Smooth muscle cell (in vitro differentiated cells): ENCODE measurements at regions not wholly inside any gene's neighbourhood (a gene's known extent, or its start where the extent isn't known, plus 50 kb on each side); places are given as distances from the start of the nearest gene placed in this dataset.

ENCODE experiments used
- DNase-seq: peaks from one replicate; lab custom pipeline; 2025; ENCODE audit not compliant: unreplicated experiment; lab: John Stamatoyannopoulos, UW
- H2AFZ ChIP-seq: fragments of 200-600 bp; sonication (generic); 2 replicates; pipeline ENCODE4 v1.6.0; 2016; ENCODE audit warnings: antibody characterized with exemption, low read depth, mild to moderate bottlenecking
- H3F3A ChIP-seq: fragments of 200-600 bp; sonication (generic); 2 replicates; pipeline ENCODE4 v1.6.0; 2017; ENCODE audit warnings: antibody characterized with exemption, low read depth
- H3K27ac ChIP-seq: fragments of 200-600 bp; sonication (generic); 2 replicates; pipeline ENCODE4 v1.5.1; 2016; ENCODE audit warnings: low read depth, mild to moderate bottlenecking
- H3K27me3 ChIP-seq: fragments of 200-600 bp; sonication (generic); 2 replicates; pipeline ENCODE4 v1.6.1; 2016; ENCODE audit warnings: low read depth, mild to moderate bottlenecking
- H3K36me3 ChIP-seq: fragments of 200-600 bp; sonication (generic); 2 replicates; pipeline ENCODE4 v1.5.1; 2016; ENCODE audit warnings: low read depth
- H3K4me1 ChIP-seq: fragments of 200-600 bp; sonication (generic); 2 replicates; pipeline ENCODE4 v1.5.1; 2016; ENCODE audit warnings: low read depth
- H3K4me2 ChIP-seq: fragments of 200-600 bp; sonication (generic); 2 replicates; pipeline ENCODE4 v1.6.0; 2016; ENCODE audit warnings: mild to moderate bottlenecking
- H3K4me3 ChIP-seq: fragments of 200-600 bp; sonication (generic); 2 replicates; pipeline ENCODE4 v1.5.1; 2016; ENCODE audit warnings: mild to moderate bottlenecking
- H3K79me2 ChIP-seq: fragments of 200-600 bp; sonication (generic); 2 replicates; pipeline ENCODE4 v1.6.0; 2016; ENCODE audit warnings: low read depth, mild to moderate bottlenecking
- H3K9ac ChIP-seq: fragments of 200-600 bp; sonication (generic); 2 replicates; pipeline ENCODE4 v1.6.0; 2016; ENCODE audit warnings: low read depth
- H3K9me3 ChIP-seq: fragments of 200-600 bp; sonication (generic); replicated peaks from 2 replicates; pipeline ENCODE4 v1.5.1; 2016; ENCODE audit warnings: low read depth
- H4K20me1 ChIP-seq: fragments of 200-600 bp; sonication (generic); 2 replicates; pipeline ENCODE4 v1.6.0; 2016; ENCODE audit warnings: low read depth
- WGBS: methylation state at CpG from one replicate; pipeline ENCODE4 v1.1.7; 2016; ENCODE audit warnings: low lambda C conversion rate; 5-methylcytosine and 5-hydroxymethylcytosine counted together
- TF ChIP-seq, protein P1 (sequence below): fragments of 200-600 bp; sonication (generic); IDR thresholded peaks from 2 replicates; pipeline ENCODE4 v1.5.1; 2017; ENCODE audit warnings: borderline replicate concordance, mild to moderate bottlenecking, antibody characterized with exemption; ENCODE audit not compliant: insufficient read depth, poor library complexity, severe bottlenecking

DNA sequence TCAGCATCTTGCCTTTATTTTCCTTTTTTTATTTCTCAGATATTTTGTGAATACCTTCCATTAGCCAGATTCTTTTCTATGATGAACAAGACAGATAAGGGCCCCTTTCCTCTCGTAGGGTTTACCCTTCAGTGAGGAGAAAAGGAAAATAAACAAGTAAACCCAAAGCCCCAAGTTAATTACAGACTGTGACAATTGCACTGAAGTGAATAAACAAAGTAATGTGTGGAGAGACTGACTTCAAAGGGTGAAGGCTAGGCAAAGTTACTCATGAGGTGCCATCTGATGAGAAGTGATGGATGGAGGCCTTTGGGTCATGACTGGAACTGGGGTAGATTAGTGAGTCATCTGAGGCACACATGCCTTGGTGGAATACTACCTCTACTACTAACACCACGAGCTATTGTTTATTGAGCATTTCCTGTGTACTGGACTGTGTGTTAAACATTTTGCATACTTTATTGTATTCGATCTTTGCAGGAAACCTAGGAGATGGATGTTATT lies 143.4 kb upstream of the PRICKLE1 start:
- 33% methylated on average over 3 of the region's 3 CpGs for WGBS
- Histone ChIP-seq H4K20me1 (no peaks in the 10 kb centered on the region), H3K4me2 (no peak overlapping the region), H3K9me3 (no peaks in the 10 kb centered on the region), H3K4me3 (no peak overlapping the region), H3K4me1 (peaks cover 18% of the 10 kb centered on the region), H3K9ac (no peak overlapping the region), H3K36me3 (no peaks in the 10 kb centered on the region), H3K27me3 (no peaks in the 10 kb centered on the region), H3F3A (peaks cover 31% of the 10 kb centered on the region), H3K79me2 (no peaks in the 10 kb centered on the region), H2AFZ (no peak overlapping the region), H3K27ac (peak overlapping the region; percentile 6)
- no peak for DNase-seq
- TF ChIP-seq, protein P1, sequence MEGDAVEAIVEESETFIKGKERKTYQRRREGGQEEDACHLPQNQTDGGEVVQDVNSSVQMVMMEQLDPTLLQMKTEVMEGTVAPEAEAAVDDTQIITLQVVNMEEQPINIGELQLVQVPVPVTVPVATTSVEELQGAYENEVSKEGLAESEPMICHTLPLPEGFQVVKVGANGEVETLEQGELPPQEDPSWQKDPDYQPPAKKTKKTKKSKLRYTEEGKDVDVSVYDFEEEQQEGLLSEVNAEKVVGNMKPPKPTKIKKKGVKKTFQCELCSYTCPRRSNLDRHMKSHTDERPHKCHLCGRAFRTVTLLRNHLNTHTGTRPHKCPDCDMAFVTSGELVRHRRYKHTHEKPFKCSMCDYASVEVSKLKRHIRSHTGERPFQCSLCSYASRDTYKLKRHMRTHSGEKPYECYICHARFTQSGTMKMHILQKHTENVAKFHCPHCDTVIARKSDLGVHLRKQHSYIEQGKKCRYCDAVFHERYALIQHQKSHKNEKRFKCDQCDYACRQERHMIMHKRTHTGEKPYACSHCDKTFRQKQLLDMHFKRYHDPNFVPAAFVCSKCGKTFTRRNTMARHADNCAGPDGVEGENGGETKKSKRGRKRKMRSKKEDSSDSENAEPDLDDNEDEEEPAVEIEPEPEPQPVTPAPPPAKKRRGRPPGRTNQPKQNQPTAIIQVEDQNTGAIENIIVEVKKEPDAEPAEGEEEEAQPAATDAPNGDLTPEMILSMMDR: no peak

DNA sequence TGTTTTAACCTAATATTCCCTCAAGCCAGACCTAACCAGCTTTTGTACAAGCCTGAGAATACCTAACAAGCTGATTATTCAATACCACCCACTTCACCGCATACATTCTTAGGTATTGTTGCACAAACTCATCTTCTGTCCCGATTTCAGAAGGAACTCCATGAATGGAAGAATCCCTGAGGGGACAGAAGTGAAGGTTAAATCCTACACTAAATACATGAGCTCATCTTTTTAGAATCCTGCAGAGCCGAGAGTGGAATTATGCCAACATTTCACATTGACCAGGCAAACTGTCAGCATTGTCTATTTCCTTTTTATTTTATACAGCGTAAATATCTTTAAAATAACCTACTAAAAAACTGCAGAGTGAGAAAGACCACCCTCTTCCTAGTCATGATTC lies 140.7 kb upstream of the PRICKLE1 start:
- peak overlapping the region; percentile 91 for H3K27ac ChIP-seq
- H3K9ac ChIP-seq: peak overlapping the region; percentile 66
- H3K27me3 ChIP-seq: no peaks in the 10 kb centered on the region
- peaks cover 11% of the 10 kb centered on the region for H3K4me1 ChIP-seq
- H3K36me3 ChIP-seq: no peaks in the 10 kb centered on the region
- H3K9me3 ChIP-seq: no peaks in the 10 kb centered on the region
- peaks cover 18% of the 10 kb centered on the region for H3F3A ChIP-seq
- no peaks in the 10 kb centered on the region for H4K20me1 ChIP-seq
- WGBS: 20% methylated on average over 4 of the region's 4 CpGs
- H3K4me2 ChIP-seq: peak overlapping the region; percentile 61
- DNase-seq: no peak
- no peaks in the 10 kb centered on the region for H3K79me2 ChIP-seq
- H3K4me3 ChIP-seq: peak overlapping the region; percentile 2
- H2AFZ ChIP-seq: no peak overlapping the region
- TF ChIP-seq, protein P1: no peak

DNA sequence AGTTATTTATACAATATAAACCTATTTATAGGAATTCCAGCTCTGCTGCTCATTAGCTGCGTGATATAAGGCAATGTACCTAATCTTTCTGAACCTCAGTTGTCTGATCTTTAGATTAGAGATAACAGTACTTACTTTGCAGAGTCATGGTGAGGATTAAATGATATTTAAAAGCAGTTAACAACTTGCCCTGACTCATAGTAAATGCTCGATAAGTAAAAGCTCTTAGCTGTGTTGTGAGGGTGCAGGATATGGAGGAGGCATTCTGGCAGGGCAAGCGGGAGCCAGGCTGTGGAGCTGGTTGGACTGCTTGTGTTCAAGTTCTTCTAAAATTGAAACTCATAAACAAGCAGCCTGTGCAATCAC lies 140.0 kb upstream of the PRICKLE1 start:
- DNase-seq: no peak
- no peaks in the 10 kb centered on the region for H3K79me2 ChIP-seq
- peaks cover 18% of the 10 kb centered on the region for H3F3A ChIP-seq
- H2AFZ ChIP-seq: no peak overlapping the region
- TF ChIP-seq, protein P1: no peak
- peak overlapping the region; percentile 91 for H3K27ac ChIP-seq
- no peaks in the 10 kb centered on the region for H3K9me3 ChIP-seq
- 0% methylated on average over 3 of the region's 3 CpGs for WGBS
- peaks cover 1% of the 10 kb centered on the region for H3K36me3 ChIP-seq
- no peaks in the 10 kb centered on the region for H4K20me1 ChIP-seq
- peak overlapping the region; percentile 61 for H3K4me2 ChIP-seq
- peak overlapping the region; percentile 2 for H3K4me3 ChIP-seq
- H3K4me1 ChIP-seq: peaks cover 11% of the 10 kb centered on the region
- H3K27me3 ChIP-seq: no peaks in the 10 kb centered on the region
- H3K9ac ChIP-seq: peak overlapping the region; percentile 66

DNA sequence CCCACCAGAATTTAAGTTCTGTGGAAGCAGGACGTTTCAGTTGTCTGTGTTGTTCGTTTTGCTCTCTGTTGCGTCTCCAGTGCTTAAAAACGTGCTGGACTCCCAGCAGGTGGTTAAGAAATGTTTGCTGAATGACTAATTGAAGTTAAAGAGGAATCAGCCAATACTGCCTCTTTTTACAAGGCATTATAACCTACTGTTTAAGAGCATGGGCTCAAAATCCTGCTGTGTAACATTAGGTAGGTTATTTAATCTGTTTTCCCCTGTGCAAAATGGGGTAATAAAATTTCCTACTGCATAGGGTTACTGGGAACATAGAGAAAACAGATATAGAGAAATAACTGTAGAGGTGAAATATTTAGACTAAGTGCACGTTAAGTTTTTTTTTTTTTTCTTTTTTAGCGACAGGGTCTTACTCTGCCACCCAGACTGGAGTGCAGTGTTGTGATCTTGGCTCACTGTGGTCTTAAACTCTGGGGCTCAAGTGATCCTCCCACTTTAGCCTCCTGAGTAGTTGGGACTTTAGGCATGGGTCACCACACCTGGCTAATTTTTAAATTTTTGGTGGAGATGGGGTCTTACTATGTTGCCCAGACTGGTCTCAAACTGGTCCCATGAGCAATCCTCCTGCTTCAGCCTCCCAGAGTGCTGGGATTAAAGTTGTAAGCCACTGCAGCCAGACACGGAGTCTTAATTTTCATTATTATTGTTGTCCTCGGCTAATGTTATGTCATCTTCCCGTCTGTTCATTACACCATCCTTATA lies 139.4 kb upstream of the PRICKLE1 start:
- Histone ChIP-seq H3K4me1 (peaks cover 11% of the 10 kb centered on the region), H3K27ac (peak overlapping the region; percentile 91), H3K4me3 (no peak overlapping the region), H3K36me3 (peaks cover 3% of the 10 kb centered on the region), H3K79me2 (no peaks in the 10 kb centered on the region), H3K9ac (no peak overlapping the region), H3K9me3 (no peaks in the 10 kb centered on the region), H3K4me2 (no peak overlapping the region), H2AFZ (no peak overlapping the region), H3K27me3 (no peaks in the 10 kb centered on the region), H3F3A (peaks cover 18% of the 10 kb centered on the region), H4K20me1 (no peaks in the 10 kb centered on the region)
- TF ChIP-seq, protein P1: no peak
- WGBS: 34% methylated on average over 9 of the region's 9 CpGs
- no peak for DNase-seq
